ENCODE measurements at regions not wholly inside any gene's neighbourhood (a gene's known extent, or its start where the extent isn't known, plus 50 kb on each side); places are given as distances from the start of the nearest gene placed in this dataset.
"Not testable (repeated sequence)": the region's sequence is repeated elsewhere in the genome, so short reads cannot be mapped to it uniquely, and the experiment has no call there.

DNA sequence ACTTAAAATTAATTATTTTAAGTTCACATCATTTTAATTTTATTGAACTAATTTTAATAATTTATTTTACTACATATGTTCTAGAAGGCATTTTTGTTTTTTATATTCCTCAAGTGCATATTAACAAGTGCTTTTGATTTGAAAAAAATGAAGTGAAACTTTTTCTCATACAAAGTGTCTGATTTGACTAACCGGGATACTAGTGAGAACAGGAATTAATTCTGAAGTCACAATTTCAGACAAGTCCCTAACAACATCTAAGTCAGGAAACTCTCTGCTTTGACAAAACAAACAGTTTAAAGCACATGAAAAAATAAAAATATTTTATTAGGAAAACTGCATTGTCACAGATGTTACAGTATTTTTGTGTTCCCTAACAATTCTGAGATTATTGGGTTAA, 1166.3 kb upstream of the CITED2 start:
- in situ Hi-C loops (cut with HindIII; ENCODE audit: low pct_unique_long_range_greater_than_20kb, low sequenced_read_pairs): no loop called here
- DNase-seq (ENCODE audit: low read depth in 1 of 2, low spot score in 1 of 2): no peak
- TF ChIP-seq JUND (IDR thresholded peaks at IDR 0.05; ENCODE audit: low read depth): no peak

DNA sequence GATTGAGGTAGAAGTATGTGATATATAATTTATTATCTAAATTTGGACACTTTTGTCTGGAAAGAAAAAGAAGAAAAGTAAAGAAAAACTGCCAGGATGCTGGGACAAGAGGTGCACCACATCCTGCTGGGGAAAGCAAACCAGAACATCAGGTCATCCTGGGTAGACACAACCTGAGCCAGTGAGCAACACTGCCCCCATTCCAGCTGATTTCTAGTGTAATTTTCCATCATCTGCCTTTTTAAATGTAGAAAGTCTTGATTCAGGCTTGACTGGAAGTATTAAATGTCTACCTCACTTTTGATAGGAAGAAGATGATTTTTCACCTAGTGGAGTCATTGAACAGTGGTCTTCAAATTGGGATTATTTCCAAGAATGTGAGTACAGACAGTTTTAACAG, 1164.5 kb upstream of the CITED2 start:
- peak in 1 of 2 experiments; percentile 69 for DNase-seq (ENCODE audit: low read depth in 1 of 2, low spot score in 1 of 2)

DNA sequence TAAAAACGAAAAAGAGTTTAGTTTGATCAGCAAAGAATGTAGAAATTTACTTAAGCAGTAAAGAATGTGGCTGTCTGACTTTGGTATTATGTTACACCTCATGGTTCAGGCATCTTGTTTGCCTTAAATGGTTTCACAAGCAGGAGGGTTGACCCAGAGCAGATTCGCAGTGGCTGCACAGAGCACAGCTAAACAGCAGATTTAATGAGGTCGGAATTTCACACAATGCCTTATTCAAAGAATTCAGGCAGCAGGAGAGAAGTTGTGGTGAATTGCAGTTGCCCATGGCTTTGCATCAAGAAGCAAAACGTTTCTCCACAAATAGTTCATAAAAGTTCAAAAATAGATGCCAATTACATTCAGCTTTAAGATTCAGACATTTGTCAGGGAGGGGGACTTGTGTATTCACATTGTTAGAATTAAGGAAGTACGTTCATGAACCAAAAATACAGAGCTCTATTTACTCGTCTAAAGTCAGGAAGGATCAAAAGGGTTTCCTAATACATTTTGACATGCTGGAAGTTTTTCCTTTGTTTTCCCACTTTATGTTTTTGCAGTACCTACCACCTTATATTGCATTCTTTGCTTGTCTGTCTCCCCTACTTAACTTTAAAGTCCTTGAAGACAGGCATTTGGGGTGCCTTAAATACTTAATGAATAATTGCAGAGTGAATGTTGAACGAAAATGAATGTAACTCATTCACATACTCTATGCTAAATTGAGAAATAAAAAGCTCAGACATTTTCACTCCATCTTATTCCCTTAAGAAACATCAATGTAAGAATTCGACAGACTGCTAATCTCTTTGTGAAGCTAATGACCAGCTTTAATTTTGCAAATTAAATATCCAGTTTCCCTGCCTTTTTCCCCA, 1163.6 kb upstream of the CITED2 start:
- peak in 1 of 2 experiments; percentile 90 for DNase-seq (ENCODE audit: low read depth in 1 of 2, low spot score in 1 of 2)
- TF ChIP-seq JUND (IDR thresholded peaks at IDR 0.05; ENCODE audit: low read depth): peak; percentile 73
- in situ Hi-C loops (cut with HindIII; ENCODE audit: low pct_unique_long_range_greater_than_20kb, low sequenced_read_pairs): no loop called here

More for the DNA sequence above, 1164.5 kb upstream of the CITED2 start:
- in situ Hi-C loops (cut with HindIII; ENCODE audit: low pct_unique_long_range_greater_than_20kb, low sequenced_read_pairs): no loop called here
- no peak for TF ChIP-seq JUND (IDR thresholded peaks at IDR 0.05; ENCODE audit: low read depth)

DNA sequence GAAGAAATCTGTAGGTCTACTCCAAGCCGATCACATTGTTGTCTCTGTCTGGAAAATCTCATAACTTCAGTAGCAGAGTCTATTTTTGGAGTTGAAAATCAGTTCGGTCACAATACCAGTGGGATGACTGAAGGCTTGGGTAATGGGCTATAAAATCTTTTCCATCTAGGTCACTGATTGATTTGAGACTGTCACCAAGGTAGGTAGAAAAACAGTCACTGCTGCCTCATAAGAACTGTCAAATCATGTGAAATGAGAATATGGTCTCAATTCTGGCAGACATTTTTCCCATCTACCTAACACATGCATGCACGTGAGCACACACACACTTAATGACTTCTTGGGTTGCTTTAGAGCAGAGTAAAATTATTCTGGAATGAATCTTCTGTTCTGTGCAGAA, 1162.8 kb upstream of the CITED2 start:
- no peak for TF ChIP-seq JUND (IDR thresholded peaks at IDR 0.05; ENCODE audit: low read depth)
- in situ Hi-C loops (cut with HindIII; ENCODE audit: low pct_unique_long_range_greater_than_20kb, low sequenced_read_pairs): no loop called here
- peak in 1 of 2 experiments; percentile 31 for DNase-seq (ENCODE audit: low read depth in 1 of 2, low spot score in 1 of 2)

DNA sequence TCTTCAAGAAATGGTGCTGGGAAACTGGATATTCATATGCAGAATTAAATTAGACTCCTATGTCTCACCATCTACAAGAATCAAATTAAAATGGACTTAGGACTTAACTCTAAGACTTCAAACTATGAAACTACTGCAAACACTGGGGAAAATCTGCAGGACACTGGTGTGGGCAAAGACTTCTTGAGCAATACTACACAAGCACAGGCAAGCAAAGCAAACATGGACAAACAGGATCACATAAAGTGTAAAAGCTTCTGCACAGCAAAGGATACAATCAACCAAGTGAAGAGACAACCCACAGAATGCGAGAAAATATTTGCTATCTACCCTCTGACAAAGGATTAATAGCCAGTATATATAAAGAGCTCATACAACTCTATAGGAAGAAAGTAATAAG, 1161.1 kb upstream of the CITED2 start:
- in situ Hi-C loops (cut with HindIII; ENCODE audit: low pct_unique_long_range_greater_than_20kb, low sequenced_read_pairs): no loop called here
- TF ChIP-seq JUND (IDR thresholded peaks at IDR 0.05; ENCODE audit: low read depth): no peak
- peak in 1 of 2 experiments; percentile 75 for DNase-seq (ENCODE audit: low read depth in 1 of 2, low spot score in 1 of 2)

DNA sequence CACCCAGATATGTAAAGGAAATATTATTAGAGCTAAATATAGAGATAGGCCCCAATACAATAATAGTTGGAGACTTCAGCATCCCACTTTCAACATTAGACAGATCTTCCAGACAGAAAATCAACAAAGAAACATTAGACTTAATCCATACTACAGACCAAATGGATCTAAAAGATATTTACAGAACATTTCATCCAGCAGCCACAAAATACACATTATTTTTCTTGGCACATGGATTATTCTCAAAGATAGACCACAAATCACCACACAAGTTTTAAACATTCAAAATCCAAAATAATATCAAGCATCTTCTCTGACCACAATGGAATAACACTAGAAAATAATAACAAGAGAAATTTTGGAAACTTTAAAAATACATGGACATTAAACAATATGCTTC, 1159.1 kb upstream of the CITED2 start:
- TF ChIP-seq JUND (IDR thresholded peaks at IDR 0.05; ENCODE audit: low read depth): no peak
- DNase-seq (ENCODE audit: low read depth in 1 of 2, low spot score in 1 of 2): no peak
- in situ Hi-C loops (cut with HindIII; ENCODE audit: low pct_unique_long_range_greater_than_20kb, low sequenced_read_pairs): no loop called here

DNA sequence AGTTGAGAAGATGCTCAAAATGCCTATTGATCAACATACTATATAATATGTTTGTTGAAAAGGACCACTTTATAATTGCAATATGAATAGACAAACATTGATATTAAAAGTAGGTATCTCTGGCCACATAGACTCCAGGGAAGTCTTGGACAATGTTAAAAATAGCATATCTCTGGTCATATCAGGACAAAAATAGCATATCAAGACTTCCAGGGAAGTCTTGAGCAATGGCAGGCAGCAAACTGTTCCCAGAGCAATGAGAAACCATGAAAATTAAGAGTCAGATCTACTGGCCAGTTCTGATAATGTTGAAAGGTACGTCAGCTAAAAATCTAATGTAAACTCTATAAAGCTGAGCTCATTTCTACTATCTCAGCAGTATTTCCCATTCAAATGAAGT, 1130.3 kb upstream of the CITED2 start:
- TF ChIP-seq JUND (IDR thresholded peaks at IDR 0.05; ENCODE audit: low read depth): no peak
- DNase-seq (ENCODE audit: low read depth in 1 of 2, low spot score in 1 of 2): no peak
- in situ Hi-C loops (cut with HindIII; ENCODE audit: low pct_unique_long_range_greater_than_20kb, low sequenced_read_pairs): no loop called here

DNA sequence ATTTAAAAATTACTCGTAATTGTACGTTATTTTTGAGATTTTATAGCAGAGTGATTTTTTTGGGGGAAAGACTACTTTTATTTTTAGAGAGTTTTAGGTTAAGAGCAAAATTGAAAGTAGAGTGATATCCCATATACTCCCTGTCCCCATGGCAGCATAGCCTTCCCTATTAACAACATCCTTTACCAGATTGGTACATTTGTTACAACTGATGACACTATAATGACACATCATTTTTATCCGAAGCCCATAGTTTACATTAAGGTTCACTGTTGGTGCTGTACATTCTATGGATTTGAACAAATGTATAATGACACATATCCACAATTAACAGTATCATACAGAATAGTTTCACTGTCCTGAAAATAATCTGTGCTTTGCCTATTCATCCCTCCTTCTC, 1126.4 kb upstream of the CITED2 start:
- in situ Hi-C loops (cut with HindIII; ENCODE audit: low pct_unique_long_range_greater_than_20kb, low sequenced_read_pairs): no loop called here
- no peak for TF ChIP-seq JUND (IDR thresholded peaks at IDR 0.05; ENCODE audit: low read depth)
- DNase-seq (ENCODE audit: low read depth in 1 of 2, low spot score in 1 of 2): no peak

DNA sequence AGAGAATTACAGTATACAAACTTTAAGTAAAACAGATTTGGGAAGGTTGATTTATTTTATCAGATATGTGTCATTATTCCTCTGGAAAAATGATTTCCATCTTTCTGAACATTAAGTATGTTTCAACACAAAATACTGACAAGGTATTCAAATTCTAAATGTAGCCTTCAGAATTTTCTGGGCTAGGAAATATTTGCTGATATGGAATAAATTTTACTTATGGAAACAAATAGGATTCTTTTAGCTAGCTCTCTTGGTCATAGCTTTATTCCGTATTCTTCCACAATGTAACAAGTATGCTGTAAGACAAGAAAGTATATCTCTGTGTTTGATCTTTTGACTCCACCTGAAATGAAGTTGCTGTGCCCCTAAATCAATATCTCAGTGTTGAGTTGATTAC, 1125.2 kb upstream of the CITED2 start:
- in situ Hi-C loops (cut with HindIII; ENCODE audit: low pct_unique_long_range_greater_than_20kb, low sequenced_read_pairs): no loop called here
- no peak for TF ChIP-seq JUND (IDR thresholded peaks at IDR 0.05; ENCODE audit: low read depth)

DNA sequence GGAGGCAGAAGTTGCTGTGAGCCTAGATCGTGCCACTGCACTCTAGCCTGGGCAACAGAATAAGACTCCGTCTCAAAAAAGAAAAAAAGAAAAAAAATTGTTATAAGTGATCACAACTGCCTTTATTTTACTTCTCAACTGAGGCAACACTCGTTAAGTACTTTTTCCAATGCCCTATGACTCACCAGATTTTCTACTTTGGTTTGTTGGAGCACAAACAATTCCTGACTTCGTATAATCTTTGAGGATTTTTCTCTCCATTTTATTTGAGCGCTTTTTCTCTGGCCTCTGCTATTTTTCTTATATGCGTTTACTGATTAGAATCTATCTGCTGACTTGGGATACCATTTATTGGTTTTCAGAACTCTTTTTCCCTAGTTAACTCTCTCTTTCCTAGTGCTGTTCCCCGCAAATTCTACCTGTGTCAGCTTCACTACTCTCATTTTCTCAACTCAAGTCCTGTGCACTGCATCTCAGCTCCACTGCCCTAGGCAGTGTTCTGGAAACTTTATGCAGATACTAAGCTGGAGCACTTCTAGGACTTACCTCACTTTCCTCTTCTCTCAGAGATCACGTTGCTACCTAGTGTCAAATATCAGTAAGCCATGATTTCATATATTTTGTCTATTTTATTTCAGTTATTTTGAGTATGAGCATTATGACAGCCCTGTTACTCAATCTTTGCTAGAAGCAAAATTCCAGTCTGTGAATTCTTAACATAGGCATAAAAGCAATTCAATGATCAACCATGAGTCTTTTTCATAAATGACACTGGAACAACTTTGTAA, 1120.1 kb upstream of the CITED2 start:
- in situ Hi-C loops (cut with HindIII; ENCODE audit: low pct_unique_long_range_greater_than_20kb, low sequenced_read_pairs): no loop called here
- peak in 1 of 2 experiments; percentile 38 for DNase-seq (ENCODE audit: low read depth in 1 of 2, low spot score in 1 of 2)
- no peak for TF ChIP-seq JUND (IDR thresholded peaks at IDR 0.05; ENCODE audit: low read depth)

More for the DNA sequence above, 1125.2 kb upstream of the CITED2 start:
- DNase-seq (ENCODE audit: low read depth in 1 of 2, low spot score in 1 of 2): no peak

DNA sequence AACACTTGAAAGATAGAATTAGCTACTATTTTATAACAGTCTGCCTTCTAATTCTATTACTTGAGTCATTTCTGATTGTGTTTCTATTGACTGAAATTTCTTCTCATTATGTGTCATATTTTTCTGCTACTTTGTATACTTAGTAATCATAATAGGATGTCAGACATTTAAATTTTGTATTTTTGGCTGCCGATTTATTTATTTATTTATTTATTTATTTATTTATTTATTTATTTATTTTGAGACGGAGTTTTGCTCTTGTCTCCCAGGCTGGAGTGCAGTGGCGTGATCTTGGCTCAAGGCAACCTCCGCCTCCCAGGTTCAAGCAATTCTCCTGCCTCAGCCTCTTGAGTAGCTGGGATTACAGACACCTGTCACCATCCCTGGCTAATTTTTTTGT, 1119.0 kb upstream of the CITED2 start:
- DNase-seq (ENCODE audit: low read depth in 1 of 2, low spot score in 1 of 2); in situ Hi-C loops (cut with HindIII; ENCODE audit: low pct_unique_long_range_greater_than_20kb, low sequenced_read_pairs): not testable (repeated sequence)

DNA sequence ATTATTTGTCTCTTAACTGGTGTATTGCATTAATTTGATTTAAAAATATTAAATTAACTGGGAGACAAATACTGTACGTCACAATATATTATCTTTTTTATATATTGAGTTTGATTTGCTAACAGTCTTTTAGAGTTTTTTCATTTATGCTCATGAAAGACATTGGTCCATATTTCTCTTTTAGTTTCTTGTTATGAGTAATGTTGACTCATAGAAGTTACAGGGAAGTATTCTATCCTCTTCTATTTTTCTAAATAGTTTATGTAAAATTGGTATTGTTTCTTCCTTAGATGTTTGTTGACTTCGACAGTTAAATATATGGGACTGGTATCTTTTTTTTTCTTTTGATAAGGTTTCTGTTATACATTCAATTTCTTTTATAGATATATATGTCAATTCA, 1115.6 kb upstream of the CITED2 start:
- in situ Hi-C loops (cut with HindIII; ENCODE audit: low pct_unique_long_range_greater_than_20kb, low sequenced_read_pairs): no loop called here
- no peak for DNase-seq (ENCODE audit: low read depth in 1 of 2, low spot score in 1 of 2)
- TF ChIP-seq JUND (IDR thresholded peaks at IDR 0.05; ENCODE audit: low read depth): no peak

DNA sequence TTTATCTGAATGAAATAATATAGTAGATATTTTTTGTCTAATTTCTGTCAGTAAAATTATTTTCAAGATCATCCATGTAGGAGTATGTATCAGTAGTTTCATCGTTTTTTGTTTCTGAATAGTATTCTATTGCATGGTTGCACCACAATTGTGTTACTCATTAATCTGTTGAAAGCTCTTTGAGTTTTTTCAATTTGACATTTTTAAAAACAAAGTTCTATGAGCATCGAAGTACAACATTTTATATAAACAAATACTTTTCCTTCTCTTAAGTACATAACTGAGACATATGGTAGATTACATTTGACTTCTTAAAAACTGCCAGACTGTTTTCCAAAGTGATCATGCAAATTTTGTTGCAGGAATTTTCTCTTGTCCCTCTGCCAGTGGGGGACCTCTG, 1113.1 kb upstream of the CITED2 start:
- DNase-seq (ENCODE audit: low read depth in 1 of 2, low spot score in 1 of 2): no peak
- in situ Hi-C loops (cut with HindIII; ENCODE audit: low pct_unique_long_range_greater_than_20kb, low sequenced_read_pairs): no loop called here
- TF ChIP-seq JUND (IDR thresholded peaks at IDR 0.05; ENCODE audit: low read depth): no peak

Data from T47D (cell line).